ENCODE measurements at regions not wholly inside any gene's neighbourhood (a gene's known extent, or its start where the extent isn't known, plus 50 kb on each side); places are given as distances from the start of the nearest gene placed in this dataset.

- TF ChIP-seq CTCF (IDR thresholded peaks at IDR 0.05; ENCODE audit: low read depth, low read length) (no peak), EZH2phosphoT487 (IDR thresholded peaks at IDR 0.05; ENCODE audit: low read depth) (no peak)
Measured at GRCh38 chr5:34416501-34417008, 239.6 kb upstream of the RAI14 start.

All from OCI-LY3 (cell line).